ENCODE measurements at regions not wholly inside any gene's neighbourhood (a gene's known extent, or its start where the extent isn't known, plus 50 kb on each side); places are given as distances from the start of the nearest gene placed in this dataset.

DNA sequence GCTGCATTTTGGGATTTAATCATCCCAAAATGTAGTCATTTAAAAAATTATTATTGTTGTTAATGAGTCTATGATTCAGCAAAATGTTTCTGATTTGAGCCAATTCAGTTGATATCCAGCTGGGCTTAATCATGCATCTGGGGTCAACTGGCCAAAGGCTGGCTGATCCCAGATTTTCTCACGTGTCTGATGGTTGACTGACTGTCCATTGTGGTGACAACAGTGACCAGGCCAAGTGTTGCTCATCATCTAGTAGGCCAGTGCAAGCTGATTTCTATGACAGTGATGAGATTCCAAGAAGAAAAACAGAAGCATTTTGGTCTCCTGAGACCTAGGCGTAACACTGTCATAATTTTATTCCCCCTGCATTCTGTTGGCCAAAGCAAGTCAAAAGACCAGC lies 80.1 kb upstream of the ZC3H11B start:
- no peak overlapping the region for H3K4me2 ChIP-seq (ENCODE audit: low read depth, low read length)
- no peak overlapping the region for H2AFZ ChIP-seq (ENCODE audit: low read length)
- no peaks in the 10 kb centered on the region for H3K9me3 ChIP-seq (replicated peaks; ENCODE audit: insufficient read depth, low read length)
- no peaks in the 10 kb centered on the region for H3F3A ChIP-seq (ENCODE audit: insufficient read depth, low read length)
- H3K27me3 ChIP-seq (replicated peaks; ENCODE audit: insufficient read depth, low read length): no peaks in the 10 kb centered on the region
- no peak overlapping the region for H3K4me3 ChIP-seq (ENCODE audit: low read length)
- peak; percentile 5 for DNase-seq
- H3K4me1 ChIP-seq (ENCODE audit: low read length): no peaks in the 10 kb centered on the region
- no peaks in the 10 kb centered on the region for H3K9me2 ChIP-seq (replicated peaks; ENCODE audit: insufficient read depth, low read length)
- TF ChIP-seq EZH2phosphoT487 (IDR thresholded peaks at IDR 0.05; ENCODE audit: low read length): no peak
- TF ChIP-seq, protein P1, sequence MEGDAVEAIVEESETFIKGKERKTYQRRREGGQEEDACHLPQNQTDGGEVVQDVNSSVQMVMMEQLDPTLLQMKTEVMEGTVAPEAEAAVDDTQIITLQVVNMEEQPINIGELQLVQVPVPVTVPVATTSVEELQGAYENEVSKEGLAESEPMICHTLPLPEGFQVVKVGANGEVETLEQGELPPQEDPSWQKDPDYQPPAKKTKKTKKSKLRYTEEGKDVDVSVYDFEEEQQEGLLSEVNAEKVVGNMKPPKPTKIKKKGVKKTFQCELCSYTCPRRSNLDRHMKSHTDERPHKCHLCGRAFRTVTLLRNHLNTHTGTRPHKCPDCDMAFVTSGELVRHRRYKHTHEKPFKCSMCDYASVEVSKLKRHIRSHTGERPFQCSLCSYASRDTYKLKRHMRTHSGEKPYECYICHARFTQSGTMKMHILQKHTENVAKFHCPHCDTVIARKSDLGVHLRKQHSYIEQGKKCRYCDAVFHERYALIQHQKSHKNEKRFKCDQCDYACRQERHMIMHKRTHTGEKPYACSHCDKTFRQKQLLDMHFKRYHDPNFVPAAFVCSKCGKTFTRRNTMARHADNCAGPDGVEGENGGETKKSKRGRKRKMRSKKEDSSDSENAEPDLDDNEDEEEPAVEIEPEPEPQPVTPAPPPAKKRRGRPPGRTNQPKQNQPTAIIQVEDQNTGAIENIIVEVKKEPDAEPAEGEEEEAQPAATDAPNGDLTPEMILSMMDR (IDR thresholded peaks at IDR 0.05; ENCODE audit: low read length): no peak
- H4K20me1 ChIP-seq (ENCODE audit: insufficient read depth, low read length): no peaks in the 10 kb centered on the region
- no peak overlapping the region for H3K27ac ChIP-seq (ENCODE audit: low read length)
- no peaks in the 10 kb centered on the region for H3K36me3 ChIP-seq (replicated peaks; ENCODE audit: insufficient read depth, low read length)
- no peak overlapping the region for H3K9ac ChIP-seq (ENCODE audit: low read length)
- H3K79me2 ChIP-seq (ENCODE audit: low read length): no peaks in the 10 kb centered on the region

DNA sequence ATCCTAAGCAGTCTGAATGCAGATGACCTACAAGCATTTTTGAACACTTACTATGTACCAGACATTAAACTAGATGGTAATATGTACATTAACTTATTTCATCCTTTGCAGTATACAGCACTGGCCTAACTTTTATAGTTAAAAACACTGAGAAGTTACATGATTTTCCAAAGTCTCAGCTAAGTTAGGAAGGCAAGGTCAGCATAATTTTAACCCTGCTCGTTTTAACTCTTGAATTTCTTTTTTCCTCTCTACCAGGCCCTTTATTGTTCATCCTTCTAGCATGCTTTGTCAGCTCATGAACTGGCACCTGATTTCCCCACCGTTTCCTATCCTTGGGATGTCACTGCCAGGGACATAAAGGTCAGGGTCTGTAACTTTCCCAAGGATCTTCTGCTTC lies 76.9 kb upstream of the ZC3H11B start:
- TF ChIP-seq, protein P1 (IDR thresholded peaks at IDR 0.05; ENCODE audit: low read length): no peak
- no peak overlapping the region for H2AFZ ChIP-seq (ENCODE audit: low read length)
- no peak overlapping the region for H3K4me3 ChIP-seq (ENCODE audit: low read length)
- H3K9me2 ChIP-seq (replicated peaks; ENCODE audit: insufficient read depth, low read length): no peaks in the 10 kb centered on the region
- no peak for DNase-seq
- no peaks in the 10 kb centered on the region for H4K20me1 ChIP-seq (ENCODE audit: insufficient read depth, low read length)
- H3K36me3 ChIP-seq (replicated peaks; ENCODE audit: insufficient read depth, low read length): no peaks in the 10 kb centered on the region
- no peak overlapping the region for H3K9ac ChIP-seq (ENCODE audit: low read length)
- H3K4me1 ChIP-seq (ENCODE audit: low read length): no peaks in the 10 kb centered on the region
- no peak overlapping the region for H3K4me2 ChIP-seq (ENCODE audit: low read depth, low read length)
- no peaks in the 10 kb centered on the region for H3K27me3 ChIP-seq (replicated peaks; ENCODE audit: insufficient read depth, low read length)
- no peaks in the 10 kb centered on the region for H3K9me3 ChIP-seq (replicated peaks; ENCODE audit: insufficient read depth, low read length)
- H3K79me2 ChIP-seq (ENCODE audit: low read length): no peaks in the 10 kb centered on the region
- H3K27ac ChIP-seq (ENCODE audit: low read length): no peak overlapping the region
- H3F3A ChIP-seq (ENCODE audit: insufficient read depth, low read length): no peaks in the 10 kb centered on the region

DNA sequence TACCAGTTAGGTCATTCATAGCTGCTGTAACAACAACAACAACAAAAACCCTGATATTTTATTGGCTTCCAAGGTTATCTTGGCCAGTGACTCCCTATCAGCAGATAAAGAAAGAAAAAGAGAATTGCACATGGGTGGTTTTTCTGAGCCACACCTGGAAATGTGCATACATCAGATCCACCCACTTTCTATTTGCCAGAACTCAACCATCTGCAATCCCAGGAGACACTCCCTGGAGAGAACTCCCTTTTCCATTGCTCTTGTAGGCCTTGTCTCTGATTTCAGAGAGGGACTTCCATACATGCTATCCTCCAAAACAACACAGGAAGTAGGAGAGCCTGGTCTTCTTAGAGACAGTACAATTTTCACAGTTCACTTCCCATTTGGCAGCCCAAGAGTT lies 74.9 kb upstream of the ZC3H11B start:
- H3K79me2 ChIP-seq (ENCODE audit: low read length): no peaks in the 10 kb centered on the region
- no peak overlapping the region for H2AFZ ChIP-seq (ENCODE audit: low read length)
- no peaks in the 10 kb centered on the region for H3F3A ChIP-seq (ENCODE audit: insufficient read depth, low read length)
- no peak overlapping the region for H3K4me3 ChIP-seq (ENCODE audit: low read length)
- no peaks in the 10 kb centered on the region; the same call in 1 of the 2 replicates for H3K4me1 ChIP-seq (ENCODE audit: low read length)
- H3K9ac ChIP-seq (ENCODE audit: low read length): no peak overlapping the region
- TF ChIP-seq, protein P1 (IDR thresholded peaks at IDR 0.05; ENCODE audit: low read length): no peak
- TF ChIP-seq EZH2 (optimal IDR thresholded peaks at IDR 0.05; ENCODE audit: low read depth, low read length): no peak
- no peak for TF ChIP-seq EZH2phosphoT487 (IDR thresholded peaks at IDR 0.05; ENCODE audit: low read length)
- no peak overlapping the region for H3K27ac ChIP-seq (ENCODE audit: low read length)
- H3K9me3 ChIP-seq (replicated peaks; ENCODE audit: insufficient read depth, low read length): no peaks in the 10 kb centered on the region
- no peaks in the 10 kb centered on the region for H3K27me3 ChIP-seq (replicated peaks; ENCODE audit: insufficient read depth, low read length)
- no peaks in the 10 kb centered on the region for H4K20me1 ChIP-seq (ENCODE audit: insufficient read depth, low read length)
- DNase-seq: peak; percentile 4
- no peaks in the 10 kb centered on the region for H3K36me3 ChIP-seq (replicated peaks; ENCODE audit: insufficient read depth, low read length)
- no peaks in the 10 kb centered on the region for H3K9me2 ChIP-seq (replicated peaks; ENCODE audit: insufficient read depth, low read length)
- no peak overlapping the region for H3K4me2 ChIP-seq (ENCODE audit: low read depth, low read length)

DNA sequence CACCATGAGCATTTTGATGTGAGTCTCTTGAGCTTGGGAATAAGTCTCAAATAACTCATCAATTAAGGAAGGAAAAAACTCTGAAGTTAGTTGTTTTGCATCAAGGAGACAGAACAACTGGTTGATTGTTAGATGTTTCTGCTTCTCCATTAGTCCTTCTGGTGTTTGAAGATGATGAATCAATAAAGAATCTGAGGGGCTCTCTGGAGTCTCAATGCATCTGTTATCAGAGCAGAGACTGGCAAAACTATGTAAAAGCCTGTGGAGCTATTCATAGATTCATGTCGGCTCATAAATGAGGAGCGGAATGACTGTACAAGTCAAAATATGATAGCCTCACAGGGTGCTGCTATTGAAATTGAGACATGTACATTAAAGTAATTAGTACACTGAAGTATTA lies 73.3 kb upstream of the ZC3H11B start:
- no peak for TF ChIP-seq EZH2phosphoT487 (IDR thresholded peaks at IDR 0.05; ENCODE audit: low read length)
- TF ChIP-seq EZH2 (optimal IDR thresholded peaks at IDR 0.05; ENCODE audit: low read depth, low read length): no peak
- TF ChIP-seq, protein P1 (IDR thresholded peaks at IDR 0.05; ENCODE audit: low read length): no peak

More for the DNA sequence above, 73.3 kb upstream of the ZC3H11B start:
- H2AFZ ChIP-seq (ENCODE audit: low read length): no peak overlapping the region
- peak; percentile 2 for DNase-seq
- H3F3A ChIP-seq (ENCODE audit: insufficient read depth, low read length): no peaks in the 10 kb centered on the region
- H3K79me2 ChIP-seq (ENCODE audit: low read length): no peaks in the 10 kb centered on the region
- no peaks in the 10 kb centered on the region for H3K9me2 ChIP-seq (replicated peaks; ENCODE audit: insufficient read depth, low read length)
- H3K36me3 ChIP-seq (replicated peaks; ENCODE audit: insufficient read depth, low read length): no peaks in the 10 kb centered on the region
- H3K4me1 ChIP-seq (ENCODE audit: low read length): no peaks in the 10 kb centered on the region; the same call in 1 of the 2 replicates
- H3K4me3 ChIP-seq (ENCODE audit: low read length): no peak overlapping the region
- no peak overlapping the region for H3K4me2 ChIP-seq (ENCODE audit: low read depth, low read length)
- no peak overlapping the region for H3K27ac ChIP-seq (ENCODE audit: low read length)
- no peaks in the 10 kb centered on the region for H3K9me3 ChIP-seq (replicated peaks; ENCODE audit: insufficient read depth, low read length)
- H4K20me1 ChIP-seq (ENCODE audit: insufficient read depth, low read length): no peaks in the 10 kb centered on the region
- H3K9ac ChIP-seq (ENCODE audit: low read length): no peak overlapping the region
- no peaks in the 10 kb centered on the region for H3K27me3 ChIP-seq (replicated peaks; ENCODE audit: insufficient read depth, low read length)

Measured in MM.1S (cell line).